ENCODE measurements at regions not wholly inside any gene's neighbourhood (a gene's known extent, or its start where the extent isn't known, plus 50 kb on each side); places are given as distances from the start of the nearest gene placed in this dataset.

- Histone ChIP-seq H3K27me3 (ENCODE audit: insufficient read depth, low read depth, low read length) (no peaks in the 10 kb centered on the region), H3K9me2 (ENCODE audit: insufficient read depth, low read length) (no peaks in the 10 kb centered on the region), H3K4me2 (ENCODE audit: low read length) (no peak overlapping the region), H3K27ac (ENCODE audit: low read length) (no peak overlapping the region), H3K36me3 (ENCODE audit: insufficient read depth, low read length) (no peaks in the 10 kb centered on the region), H3K9me3 (ENCODE audit: low read length) (peaks cover 21% of the 10 kb centered on the region), H3K79me2 (replicated peaks; ENCODE audit: insufficient read depth, low read length) (no peaks in the 10 kb centered on the region), H3F3A (ENCODE audit: insufficient read depth, low read length, poor library complexity, severe bottlenecking) (no peaks in the 10 kb centered on the region), H2AFZ (ENCODE audit: low read depth, low read length) (no peak overlapping the region), H4K20me1 (ENCODE audit: insufficient read depth) (no peaks in the 10 kb centered on the region), H3K9ac (ENCODE audit: low read length) (no peak overlapping the region), H3K4me3 (ENCODE audit: low read length) (no peak overlapping the region)
- TF ChIP-seq CTCF (IDR thresholded peaks at IDR 0.05; ENCODE audit: poor library complexity, severe bottlenecking): no peak
- TF ChIP-seq EP300 (conservative IDR thresholded peaks at IDR 0.05; ENCODE audit: poor library complexity, severe bottlenecking): no peak
Measured at GRCh38 chr13:107113387-107113786, 545.5 kb upstream of the ARGLU1 start.

GRCh38 chr13:107111248-107111647 is 543.3 kb upstream of the ARGLU1 start:
- no peaks in the 10 kb centered on the region for H4K20me1 ChIP-seq (ENCODE audit: insufficient read depth)
- no peaks in the 10 kb centered on the region for H3K9me2 ChIP-seq (ENCODE audit: insufficient read depth, low read length)
- H3K9me3 ChIP-seq (ENCODE audit: low read length): peaks cover 22% of the 10 kb centered on the region
- no peaks in the 10 kb centered on the region for H3F3A ChIP-seq (ENCODE audit: insufficient read depth, low read length, poor library complexity, severe bottlenecking)
- no peak overlapping the region for H3K4me3 ChIP-seq (ENCODE audit: low read length)
- no peaks in the 10 kb centered on the region for H3K27me3 ChIP-seq (ENCODE audit: insufficient read depth, low read depth, low read length)
- no peak overlapping the region for H2AFZ ChIP-seq (ENCODE audit: low read depth, low read length)
- H3K9ac ChIP-seq (ENCODE audit: low read length): no peak overlapping the region
- H3K4me2 ChIP-seq (ENCODE audit: low read length): no peak overlapping the region
- H3K79me2 ChIP-seq (replicated peaks; ENCODE audit: insufficient read depth, low read length): no peaks in the 10 kb centered on the region
- no peak overlapping the region for H3K27ac ChIP-seq (ENCODE audit: low read length)
- H3K36me3 ChIP-seq (ENCODE audit: insufficient read depth, low read length): no peaks in the 10 kb centered on the region
- TF ChIP-seq SMC3 (conservative IDR thresholded peaks at IDR 0.05; ENCODE audit: poor library complexity) (no peak), REST (IDR thresholded peaks at IDR 0.05; ENCODE audit: borderline replicate concordance) (no peak), EP300 (conservative IDR thresholded peaks at IDR 0.05; ENCODE audit: poor library complexity, severe bottlenecking) (no peak), RAD21 (conservative IDR thresholded peaks at IDR 0.05) (no peak), EZH2 (IDR thresholded peaks at IDR 0.05; ENCODE audit: borderline replicate concordance, insufficient read depth, low read length, poor library complexity, severe bottlenecking) (no peak), MXI1 (conservative IDR thresholded peaks at IDR 0.05; ENCODE audit: poor library complexity, severe bottlenecking) (no peak), POLR2AphosphoS5 (IDR thresholded peaks at IDR 0.05) (no peak), CTCF (IDR thresholded peaks at IDR 0.05; ENCODE audit: poor library complexity, severe bottlenecking) (no peak), TAF1 (IDR thresholded peaks at IDR 0.05; ENCODE audit: low read depth) (no peak)

All from neural cell (in vitro differentiated cells).